Bronchial epithelial cell (primary cell): ENCODE measurements at regions not wholly inside any gene's neighbourhood (a gene's known extent, or its start where the extent isn't known, plus 50 kb on each side); places are given as distances from the start of the nearest gene placed in this dataset.

Experiments used
- DNase-seq: peaks from one replicate; pipeline ENCODE4 v3.0.0-alpha.2; 2010; ENCODE audit warnings: low read depth
- FAIRE-seq: peaks from 2 replicates; lab custom pipeline; 2011; peaks lifted over from hg19 to GRCh38; lab: Jason Lieb, UNC
- H3K27me3 ChIP-seq: 2 replicates; pipeline ENCODE4 v1.5.1; 2011; ENCODE audit warnings: low read length; ENCODE audit not compliant: control insufficient read depth, insufficient read depth
- H3K36me3 ChIP-seq: 2 replicates; pipeline ENCODE4 v1.5.1; 2011; ENCODE audit warnings: low read length; ENCODE audit not compliant: control insufficient read depth, insufficient read depth
- H3K4me3 ChIP-seq: 2 replicates; pipeline ENCODE4 v1.5.1; 2011; ENCODE audit warnings: mild to moderate bottlenecking, low read depth, low read length, control low read depth
- TF ChIP-seq, protein P1 (sequence below): IDR thresholded peaks from 2 replicates; pipeline ENCODE4 v1.5.1; 2011; ENCODE audit warnings: mild to moderate bottlenecking, moderate library complexity, low read length, control low read depth, inconsistent platforms; ENCODE audit not compliant: insufficient read depth, severe bottlenecking

- no peaks in the 10 kb centered on the region for H3K27me3 ChIP-seq
- DNase-seq (no peak), FAIRE-seq (no peak)
- TF ChIP-seq, protein P1, sequence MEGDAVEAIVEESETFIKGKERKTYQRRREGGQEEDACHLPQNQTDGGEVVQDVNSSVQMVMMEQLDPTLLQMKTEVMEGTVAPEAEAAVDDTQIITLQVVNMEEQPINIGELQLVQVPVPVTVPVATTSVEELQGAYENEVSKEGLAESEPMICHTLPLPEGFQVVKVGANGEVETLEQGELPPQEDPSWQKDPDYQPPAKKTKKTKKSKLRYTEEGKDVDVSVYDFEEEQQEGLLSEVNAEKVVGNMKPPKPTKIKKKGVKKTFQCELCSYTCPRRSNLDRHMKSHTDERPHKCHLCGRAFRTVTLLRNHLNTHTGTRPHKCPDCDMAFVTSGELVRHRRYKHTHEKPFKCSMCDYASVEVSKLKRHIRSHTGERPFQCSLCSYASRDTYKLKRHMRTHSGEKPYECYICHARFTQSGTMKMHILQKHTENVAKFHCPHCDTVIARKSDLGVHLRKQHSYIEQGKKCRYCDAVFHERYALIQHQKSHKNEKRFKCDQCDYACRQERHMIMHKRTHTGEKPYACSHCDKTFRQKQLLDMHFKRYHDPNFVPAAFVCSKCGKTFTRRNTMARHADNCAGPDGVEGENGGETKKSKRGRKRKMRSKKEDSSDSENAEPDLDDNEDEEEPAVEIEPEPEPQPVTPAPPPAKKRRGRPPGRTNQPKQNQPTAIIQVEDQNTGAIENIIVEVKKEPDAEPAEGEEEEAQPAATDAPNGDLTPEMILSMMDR: no peak
- no peaks in the 10 kb centered on the region for H3K36me3 ChIP-seq
- H3K4me3 ChIP-seq: no peak overlapping the region
These were observed 134.8 kb upstream of the KIF26B start for GRCh38 chr1:245019910-245020486.

GRCh38 chr1:245016700-245017099, 138.1 kb upstream of the KIF26B start:
- Histone ChIP-seq H3K4me3 (no peak overlapping the region), H3K27me3 (no peaks in the 10 kb centered on the region), H3K36me3 (no peaks in the 10 kb centered on the region)
- FAIRE-seq: no peak
- TF ChIP-seq, protein P1: no peak
- DNase-seq: no peak

DNA sequence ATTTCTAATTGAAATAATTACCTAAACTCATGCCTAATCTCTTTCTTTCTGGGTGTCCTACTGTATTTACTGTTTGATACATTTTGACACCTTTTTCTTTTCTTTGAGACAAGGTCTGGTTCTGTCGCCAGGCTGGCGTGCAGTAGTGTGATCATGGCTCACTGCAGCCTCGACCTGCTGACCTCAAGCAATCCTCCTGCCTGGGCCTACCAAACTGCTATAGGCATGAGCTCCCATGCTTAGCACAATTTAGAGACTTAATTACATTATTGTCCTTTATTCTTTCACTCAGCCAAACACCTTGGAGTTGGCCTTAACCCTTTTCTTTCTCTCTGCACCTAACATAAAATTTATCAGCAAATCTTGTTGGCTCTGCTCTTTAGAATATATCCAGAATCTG, 139.8 kb upstream of the KIF26B start:
- Histone ChIP-seq H3K4me3 (no peak overlapping the region), H3K36me3 (no peaks in the 10 kb centered on the region), H3K27me3 (no peaks in the 10 kb centered on the region)
- FAIRE-seq: no peak
- DNase-seq: no peak
- TF ChIP-seq, protein P1: no peak

GRCh38 chr1:245014247-245015029, 140.3 kb upstream of the KIF26B start:
- TF ChIP-seq, protein P1: no peak
- Histone ChIP-seq H3K27me3 (no peaks in the 10 kb centered on the region), H3K36me3 (no peaks in the 10 kb centered on the region), H3K4me3 (no peak overlapping the region)
- DNase-seq: peak; percentile 25
- no peak for FAIRE-seq

- no peak for FAIRE-seq
- H3K36me3 ChIP-seq: no peaks in the 10 kb centered on the region
- no peak overlapping the region for H3K4me3 ChIP-seq
- TF ChIP-seq, protein P1: no peak
- H3K27me3 ChIP-seq: no peaks in the 10 kb centered on the region
- no peak for DNase-seq
These were observed 144.7 kb upstream of the KIF26B start for GRCh38 chr1:245010018-245010614.
